Cardiac muscle cell (in vitro differentiated cells and primary cell): ENCODE measurements at regions not wholly inside any gene's neighbourhood (a gene's known extent, or its start where the extent isn't known, plus 50 kb on each side); places are given as distances from the start of the nearest gene placed in this dataset.

Source experiments
- DNase-seq, 2 donors: peaks; one replicate each; pipeline versions ENCODE4 v3.0.0 to v3.0.0-alpha.2; 2010 to 2017; ENCODE audit warnings: low read depth in 1 of 2, low spot score in 1 of 2
- H3K27ac ChIP-seq: fragments of 200-600 bp; sonication (generic); 2 replicates; pipeline ENCODE4 v1.5.1; 2016
- H3K27me3 ChIP-seq: fragments of 200-600 bp; sonication (generic); 2 replicates; pipeline ENCODE4 v1.6.0; 2016; ENCODE audit warnings: control low read depth
- H3K36me3 ChIP-seq: fragments of 200-600 bp; sonication (generic); 2 replicates; pipeline ENCODE4 v1.5.1; 2016; ENCODE audit warnings: control low read depth
- H3K4me1 ChIP-seq: fragments of 200-600 bp; sonication (generic); 2 replicates; pipeline ENCODE4 v1.8.1; 2017; ENCODE audit warnings: low read depth, mild to moderate bottlenecking, mixed run types
- H3K4me3 ChIP-seq: fragments of 200-600 bp; sonication (generic); 2 replicates; pipeline ENCODE4 v1.5.1; 2016; ENCODE audit warnings: mild to moderate bottlenecking
- H3K9me3 ChIP-seq: fragments of 200-600 bp; sonication (generic); 2 replicates; pipeline ENCODE4 v1.5.1; 2017; ENCODE audit warnings: low read depth, mild to moderate bottlenecking, control low read depth
- CTCF ChIP-seq: IDR thresholded peaks from 2 replicates; pipeline ENCODE4 v1.5.1; 2012; ENCODE audit warnings: low read depth, mild to moderate bottlenecking, low read length

GRCh38 chr5:135254183-135254582, 144.8 kb downstream of the MACROH2A1 start:
- no peak for TF ChIP-seq CTCF
- H3K9me3 ChIP-seq: no peaks in the 10 kb centered on the region
- H3K4me1 ChIP-seq: peaks cover 20% of the 10 kb centered on the region
- H3K4me3 ChIP-seq: no peak overlapping the region
- no peak overlapping the region for H3K27ac ChIP-seq
- DNase-seq: no peak
- no peaks in the 10 kb centered on the region for H3K36me3 ChIP-seq
- H3K27me3 ChIP-seq: no peaks in the 10 kb centered on the region

- Histone ChIP-seq H3K4me3 (no peak overlapping the region), H3K27me3 (no peaks in the 10 kb centered on the region), H3K9me3 (no peaks in the 10 kb centered on the region), H3K27ac (no peak overlapping the region), H3K36me3 (no peaks in the 10 kb centered on the region), H3K4me1 (peaks cover 20% of the 10 kb centered on the region)
- no peak for DNase-seq
- no peak for TF ChIP-seq CTCF
These were observed 145.3 kb downstream of the MACROH2A1 start for GRCh38 chr5:135253601-135254178.

- Histone ChIP-seq H3K4me1 (peaks cover 20% of the 10 kb centered on the region), H3K9me3 (no peaks in the 10 kb centered on the region), H3K4me3 (no peak overlapping the region), H3K27me3 (peaks cover 16% of the 10 kb centered on the region), H3K27ac (no peak overlapping the region), H3K36me3 (no peaks in the 10 kb centered on the region)
- DNase-seq: no peak
- no peak for TF ChIP-seq CTCF
These were observed 147.9 kb downstream of the MACROH2A1 start for GRCh38 chr5:135251093-135251492.

- no peaks in the 10 kb centered on the region for H3K9me3 ChIP-seq
- no peak for TF ChIP-seq CTCF
- DNase-seq: no peak
- no peak overlapping the region for H3K27ac ChIP-seq
- no peaks in the 10 kb centered on the region for H3K36me3 ChIP-seq
- H3K4me3 ChIP-seq: no peak overlapping the region
- H3K4me1 ChIP-seq: peaks cover 16% of the 10 kb centered on the region
- peaks cover 21% of the 10 kb centered on the region for H3K27me3 ChIP-seq
These were observed 148.4 kb downstream of the MACROH2A1 start for GRCh38 chr5:135250671-135251070.

GRCh38 chr5:135249658-135250057, 149.4 kb downstream of the MACROH2A1 start:
- peaks cover 22% of the 10 kb centered on the region for H3K27me3 ChIP-seq
- no peak overlapping the region for H3K4me3 ChIP-seq
- no peak overlapping the region for H3K27ac ChIP-seq
- no peaks in the 10 kb centered on the region for H3K36me3 ChIP-seq
- no peaks in the 10 kb centered on the region for H3K9me3 ChIP-seq
- no peak for TF ChIP-seq CTCF
- H3K4me1 ChIP-seq: peaks cover 15% of the 10 kb centered on the region
- no peak for DNase-seq
